NT2/D1 (cell line): ENCODE measurements at regions not wholly inside any gene's neighbourhood (a gene's known extent, or its start where the extent isn't known, plus 50 kb on each side); places are given as distances from the start of the nearest gene placed in this dataset.

Experiments used
- DNase-seq: peaks from one replicate; pipeline ENCODE4 v3.0.0-alpha.2; 2011; ENCODE audit warnings: low read depth, low spot score
- H3K27me3 ChIP-seq: 2 replicates; pipeline ENCODE4 v1.6.0; 2011; ENCODE audit warnings: mild to moderate bottlenecking; ENCODE audit not compliant: insufficient read length, insufficient read depth
- H3K36me3 ChIP-seq: 2 replicates; pipeline ENCODE4 v1.6.1; 2011; ENCODE audit warnings: mild to moderate bottlenecking, low read length, mixed read lengths; ENCODE audit not compliant: insufficient read depth, insufficient read length
- H3K4me1 ChIP-seq: 2 replicates; pipeline ENCODE4 v1.5.1; 2011; ENCODE audit not compliant: insufficient read depth, insufficient read length
- H3K4me3 ChIP-seq: 2 replicates; pipeline ENCODE4 v1.5.1; 2011; ENCODE audit warnings: low read depth; ENCODE audit not compliant: insufficient read length
- H3K9ac ChIP-seq: 2 replicates; pipeline ENCODE4 v1.6.0; 2011; ENCODE audit warnings: low read depth; ENCODE audit not compliant: insufficient read length
- H3K9me3 ChIP-seq: 2 replicates; pipeline ENCODE4 v1.5.1; 2011; ENCODE audit warnings: mild to moderate bottlenecking, low read length; ENCODE audit not compliant: insufficient read depth
- SUZ12 ChIP-seq: IDR thresholded peaks from 2 replicates; pipeline ENCODE4 v1.6.1; 2011; ENCODE audit not compliant: insufficient read length, insufficient read depth; ENCODE audit errors: extremely low read depth
- YY1 ChIP-seq: IDR thresholded peaks from 2 replicates; pipeline ENCODE4 v1.6.1; 2011; ENCODE audit not compliant: insufficient read length, insufficient read depth
- ZNF274 ChIP-seq: IDR thresholded peaks from 2 replicates; pipeline ENCODE4 v1.6.1; 2011; ENCODE audit warnings: mild to moderate bottlenecking, low read depth, low read length

DNA sequence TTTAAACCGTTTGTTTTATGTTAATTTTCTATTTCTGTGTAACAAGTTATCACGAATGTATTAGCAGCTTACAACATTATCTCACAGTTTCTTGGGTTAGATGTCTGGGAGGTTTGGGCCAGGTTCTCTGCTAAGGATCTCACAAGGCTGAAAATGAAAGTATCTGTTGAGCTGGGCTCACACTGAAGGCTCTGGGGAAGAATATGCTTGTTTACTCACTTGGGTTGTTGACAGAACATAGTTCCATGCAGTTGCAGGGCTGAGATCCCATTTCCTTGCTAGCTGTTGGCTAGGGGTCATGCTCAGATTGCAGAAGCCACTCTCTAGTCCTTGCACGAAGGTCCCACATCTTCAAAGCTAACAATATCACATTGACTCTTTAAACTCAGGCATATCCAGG is 266.6 kb upstream of the GNAI1 start:
- no peaks in the 10 kb centered on the region for H3K4me1 ChIP-seq
- DNase-seq: no peak
- no peak overlapping the region for H3K9ac ChIP-seq
- H3K4me3 ChIP-seq: no peak overlapping the region
- no peak for TF ChIP-seq SUZ12
- no peak for TF ChIP-seq ZNF274
- TF ChIP-seq YY1: no peak
- peaks cover 6% of the 10 kb centered on the region for H3K9me3 ChIP-seq
- H3K27me3 ChIP-seq: no peaks in the 10 kb centered on the region
- H3K36me3 ChIP-seq: no peaks in the 10 kb centered on the region

DNA sequence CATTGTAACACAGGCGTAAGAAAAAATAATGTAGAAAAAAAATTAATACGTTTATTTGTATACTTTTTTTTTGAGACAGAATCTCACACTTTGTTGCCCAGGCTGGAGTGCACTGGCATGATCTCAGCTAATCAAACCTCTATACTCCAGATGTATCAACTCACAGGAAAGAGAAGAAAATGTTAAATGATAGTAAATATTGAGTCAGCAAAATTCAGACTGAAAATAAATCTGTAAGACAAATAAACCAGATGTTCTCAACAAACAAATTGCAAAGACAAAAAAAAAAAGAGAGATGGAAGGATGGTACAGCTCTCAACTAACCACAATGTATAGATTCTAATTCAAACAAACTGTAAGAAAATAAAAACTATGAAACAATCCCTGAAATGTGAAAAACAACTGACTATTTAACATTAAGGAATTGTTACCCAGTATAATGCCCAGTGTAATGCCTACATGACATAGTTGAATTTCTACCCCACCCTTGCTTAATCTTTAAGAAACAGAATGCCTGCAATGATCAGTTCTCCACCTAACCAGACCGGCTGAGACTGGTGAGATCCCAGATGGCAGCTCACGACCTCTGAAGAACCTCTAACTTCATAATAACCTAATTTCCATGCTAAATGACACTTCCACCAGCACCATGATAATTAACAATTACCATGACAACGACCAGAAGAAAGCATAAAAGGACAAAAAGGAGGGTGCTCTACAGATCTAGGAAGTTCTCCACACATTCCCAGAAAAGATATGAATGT is 272.0 kb upstream of the GNAI1 start:
- peaks cover 6% of the 10 kb centered on the region for H3K9me3 ChIP-seq
- H3K9ac ChIP-seq: no peak overlapping the region
- no peaks in the 10 kb centered on the region for H3K4me1 ChIP-seq
- TF ChIP-seq YY1 (no peak), SUZ12 (no peak), ZNF274 (no peak)
- no peak for DNase-seq
- no peaks in the 10 kb centered on the region for H3K27me3 ChIP-seq
- H3K4me3 ChIP-seq: no peak overlapping the region
- no peaks in the 10 kb centered on the region for H3K36me3 ChIP-seq

DNA sequence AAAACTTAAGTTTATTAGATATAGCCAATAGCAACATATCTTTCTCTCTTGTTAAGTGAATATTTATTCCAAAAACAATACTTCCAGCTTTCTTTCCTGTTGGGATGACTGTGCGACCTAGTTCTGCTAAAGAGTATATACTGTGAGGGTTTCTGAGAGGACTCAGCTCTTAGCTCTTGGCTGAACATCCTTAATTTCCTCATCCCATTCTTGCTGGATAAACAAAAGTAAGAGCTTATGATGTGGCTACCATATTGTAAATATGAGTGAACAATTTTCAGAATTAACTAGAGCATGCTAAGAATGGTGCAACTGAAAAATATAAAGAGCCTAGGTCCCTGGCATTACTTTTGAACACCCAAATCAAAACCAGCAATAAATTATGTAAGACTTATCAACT is 279.5 kb upstream of the GNAI1 start:
- H3K27me3 ChIP-seq: no peaks in the 10 kb centered on the region
- no peaks in the 10 kb centered on the region for H3K4me1 ChIP-seq
- no peaks in the 10 kb centered on the region for H3K36me3 ChIP-seq
- no peak overlapping the region for H3K9ac ChIP-seq
- no peak for DNase-seq
- H3K9me3 ChIP-seq: no peaks in the 10 kb centered on the region
- H3K4me3 ChIP-seq: no peak overlapping the region
- TF ChIP-seq ZNF274 (no peak), YY1 (no peak), SUZ12 (no peak)

DNA sequence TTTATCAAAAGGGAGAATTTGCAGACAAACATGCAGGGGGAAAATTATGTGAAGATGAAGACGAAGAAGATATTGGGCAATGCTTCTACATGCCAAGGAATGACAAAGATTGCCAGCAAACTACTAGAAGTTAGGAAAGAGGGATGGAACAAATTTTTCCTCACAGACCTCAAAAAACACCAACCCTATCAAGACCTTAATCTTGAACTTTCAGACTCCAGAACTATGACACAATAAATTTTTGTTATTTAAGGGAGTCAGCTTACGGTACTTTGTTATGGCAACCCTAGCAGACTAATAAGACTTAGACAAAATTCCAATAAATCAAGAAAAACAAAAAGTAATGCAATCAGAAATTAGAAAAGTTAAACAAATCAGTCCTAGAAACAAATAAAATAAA is 280.0 kb upstream of the GNAI1 start:
- Histone ChIP-seq H3K36me3 (no peaks in the 10 kb centered on the region), H3K4me3 (no peak overlapping the region), H3K9me3 (no peaks in the 10 kb centered on the region), H3K9ac (no peak overlapping the region), H3K4me1 (no peaks in the 10 kb centered on the region), H3K27me3 (no peaks in the 10 kb centered on the region)
- DNase-seq: no peak
- TF ChIP-seq ZNF274 (no peak), YY1 (no peak), SUZ12 (no peak)

DNA sequence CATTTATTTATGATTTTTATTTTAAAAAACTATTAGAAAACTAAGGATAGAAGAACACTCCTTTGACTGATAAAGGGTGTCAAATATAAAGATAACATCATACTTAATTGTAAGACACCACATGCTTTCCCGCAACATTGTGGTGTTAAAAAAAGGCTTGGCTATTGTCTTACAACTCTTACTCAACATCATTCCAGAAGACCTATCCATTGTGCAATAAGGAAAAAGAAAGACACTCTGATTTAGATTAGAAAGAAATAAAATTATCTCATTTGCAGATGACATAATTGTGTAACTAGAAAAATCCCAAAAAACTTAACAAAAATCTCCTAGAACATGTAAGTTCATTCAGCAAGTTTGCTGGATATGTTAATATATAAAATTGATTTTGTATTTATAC is 296.7 kb upstream of the GNAI1 start:
- no peak for DNase-seq
- TF ChIP-seq SUZ12: no peak
- no peak for TF ChIP-seq YY1
- no peak for TF ChIP-seq ZNF274
- Histone ChIP-seq H3K27me3 (no peaks in the 10 kb centered on the region), H3K4me3 (no peak overlapping the region), H3K4me1 (no peaks in the 10 kb centered on the region), H3K9me3 (no peaks in the 10 kb centered on the region), H3K36me3 (no peaks in the 10 kb centered on the region), H3K9ac (no peak overlapping the region)

DNA sequence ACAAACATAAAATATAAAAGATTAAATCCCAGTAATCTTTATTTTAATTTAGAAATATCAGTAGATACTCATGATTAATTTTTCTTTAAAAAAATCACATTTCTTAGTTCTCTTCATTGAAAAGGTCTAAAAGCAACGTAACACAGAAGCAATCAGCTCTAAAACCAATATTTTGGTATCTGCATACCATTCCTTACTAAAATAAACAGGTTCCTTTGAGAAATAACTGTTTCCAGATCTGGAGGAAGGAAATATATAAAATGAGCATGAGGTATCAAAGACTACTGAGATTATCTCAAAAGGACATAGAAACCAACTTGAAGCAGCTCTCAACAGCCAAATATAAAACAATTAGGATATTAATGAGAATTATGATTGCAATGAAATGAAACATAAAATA is 301.0 kb upstream of the GNAI1 start:
- TF ChIP-seq ZNF274 (no peak), YY1 (no peak)
- no peaks in the 10 kb centered on the region for H3K36me3 ChIP-seq
- no peak overlapping the region for H3K4me3 ChIP-seq
- H3K9ac ChIP-seq: no peak overlapping the region
- no peak for DNase-seq
- no peaks in the 10 kb centered on the region for H3K27me3 ChIP-seq
- no peaks in the 10 kb centered on the region for H3K9me3 ChIP-seq
- H3K4me1 ChIP-seq: no peaks in the 10 kb centered on the region

DNA sequence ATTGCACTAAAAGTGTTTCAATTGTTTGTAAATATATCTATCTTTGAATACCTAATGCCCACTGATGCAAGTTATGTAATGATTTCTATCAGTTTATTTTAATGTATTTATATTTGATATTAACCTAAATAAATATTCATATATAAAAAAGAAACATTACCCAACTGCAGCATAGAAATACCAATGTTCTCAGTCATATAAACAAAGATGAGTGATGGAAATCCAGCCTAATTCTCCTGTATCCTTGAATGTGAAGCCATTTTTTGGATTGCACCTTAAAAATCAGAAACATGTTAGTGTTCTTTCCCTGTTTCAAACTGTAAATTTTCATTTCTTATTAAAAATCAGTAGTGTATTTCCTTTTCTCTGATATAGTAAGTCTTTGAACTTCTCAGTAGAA is 305.8 kb upstream of the GNAI1 start:
- Histone ChIP-seq H3K36me3 (no peaks in the 10 kb centered on the region), H3K9me3 (no peaks in the 10 kb centered on the region), H3K27me3 (no peaks in the 10 kb centered on the region), H3K9ac (no peak overlapping the region), H3K4me1 (no peaks in the 10 kb centered on the region), H3K4me3 (no peak overlapping the region)
- TF ChIP-seq SUZ12: no peak
- TF ChIP-seq ZNF274: no peak
- no peak for TF ChIP-seq YY1
- no peak for DNase-seq
